ENCODE measurements at regions not wholly inside any gene's neighbourhood (a gene's known extent, or its start where the extent isn't known, plus 50 kb on each side); places are given as distances from the start of the nearest gene placed in this dataset.

GRCh38 chr2:78051480-78051879 lies 529.3 kb upstream of the LRRTM4 start:
- Histone ChIP-seq H2BK5ac (ENCODE audit: insufficient read length, low read length) (no peak overlapping the region), H3K14ac (ENCODE audit: insufficient read depth, low read length) (no peak overlapping the region), H3K27ac (ENCODE audit: insufficient read length, low read depth, low read length) (no peak overlapping the region), H3K23me2 (ENCODE audit: insufficient read length, low read depth, low read length, poor library complexity, severe bottlenecking) (no peaks in the 10 kb centered on the region), H4K5ac (ENCODE audit: insufficient read length, low read depth, low read length) (no peak overlapping the region), H3K23ac (ENCODE audit: insufficient read length, low read depth, low read length) (no peak overlapping the region), H4K8ac (replicated peaks; ENCODE audit: insufficient read length, low read depth, low read length) (no peak overlapping the region), H3K56ac (ENCODE audit: insufficient read length, low read depth, low read length) (no peak overlapping the region), H3T11ph (ENCODE audit: low read length) (no peak overlapping the region), H3K79me1 (ENCODE audit: insufficient read depth, low read depth, low read length, poor library complexity, severe bottlenecking) (no peaks in the 10 kb centered on the region), H3K4me2 (ENCODE audit: insufficient read depth, insufficient read length, low read length) (no peak overlapping the region), H3K4me1 (ENCODE audit: insufficient read depth, low read length) (no peaks in the 10 kb centered on the region), H3K4ac (ENCODE audit: low read depth, low read length) (no peak overlapping the region), H2BK120ac (ENCODE audit: low read depth, low read length, poor library complexity, severe bottlenecking) (no peak overlapping the region), H3K27me3 (ENCODE audit: insufficient read depth, low read length) (no peaks in the 10 kb centered on the region), H3K9me3 (ENCODE audit: control insufficient read depth, low read depth, low read length) (peaks cover under 1% of the 10 kb centered on the region), H3K79me2 (ENCODE audit: insufficient read depth, low read length) (no peaks in the 10 kb centered on the region), H4K20me1 (ENCODE audit: control insufficient read depth, insufficient read depth, insufficient read length) (no peaks in the 10 kb centered on the region), H2AK5ac (ENCODE audit: insufficient read length, low read length) (no peak overlapping the region), H3K18ac (ENCODE audit: insufficient read length, low read depth, low read length) (no peak overlapping the region), H2AFZ (ENCODE audit: low read length) (no peak overlapping the region), H4K91ac (ENCODE audit: insufficient read length, low read depth, low read length) (no peak overlapping the region), H2BK12ac (ENCODE audit: insufficient read length, low read depth, low read length) (no peak overlapping the region), H3K9ac (ENCODE audit: extremely low read depth, insufficient read length, low read length) (no peak overlapping the region), H2BK15ac (ENCODE audit: low read depth, low read length) (no peak overlapping the region), H2BK20ac (ENCODE audit: low read depth, low read length, poor library complexity, severe bottlenecking) (no peak overlapping the region)
- DNase-seq: no peak
- Mint-ChIP-seq H3K27ac (no peak overlapping the region), H3K4me3 (no peak overlapping the region), H3K4me1 (peaks cover 0 to 5% of the 10 kb centered on the region in 2 experiments; a peak in 2 of 4 replicates), H3K36me3 (ENCODE audit: insufficient read depth in 1 of 3, low read depth in 3 of 3) (peaks cover 38 to 50% (median 44%) of the 10 kb centered on the region in 3 experiments), H3K27me3 (ENCODE audit: low read depth) (no peaks in the 10 kb centered on the region), H3K9me3 (peaks cover 50 to 63% of the 10 kb centered on the region in 2 experiments)
- no peak for TF ChIP-seq CTCF (conservative IDR thresholded peaks at IDR 0.05)
- WGBS (ENCODE audit: extremely low coverage, insufficient read length, low lambda C conversion rate): no CpG with 5 or more reads among the region's 5 CpGs

All from H9 (cell line).